ENCODE measurements at regions not wholly inside any gene's neighbourhood (a gene's known extent, or its start where the extent isn't known, plus 50 kb on each side); places are given as distances from the start of the nearest gene placed in this dataset.

- Histone ChIP-seq H3K36me3 (ENCODE audit: control insufficient read depth, insufficient read depth, low read length) (no peaks in the 10 kb centered on the region), H3K4me3 (ENCODE audit: low read length) (no peak overlapping the region), H3K4me1 (ENCODE audit: control insufficient read depth, insufficient read depth, low read length) (no peaks in the 10 kb centered on the region), H3K27ac (ENCODE audit: low read depth, low read length) (no peak overlapping the region), H3K27me3 (ENCODE audit: control insufficient read depth, insufficient read depth, low read length, poor library complexity, severe bottlenecking) (no peaks in the 10 kb centered on the region), H3K9me3 (ENCODE audit: control insufficient read depth, low read length) (no peaks in the 10 kb centered on the region), H3K9ac (ENCODE audit: extremely low read depth, low read length, poor library complexity, severe bottlenecking) (no peak overlapping the region)
- H3K4me1 Mint-ChIP-seq: no peaks in the 10 kb centered on the region
- no peaks in the 10 kb centered on the region for H3K36me3 Mint-ChIP-seq (ENCODE audit: low read depth)
- H3K27ac Mint-ChIP-seq: no peak overlapping the region
- no peak overlapping the region for H3K4me3 Mint-ChIP-seq
- no peak for TF ChIP-seq CTCF (conservative IDR thresholded peaks at IDR 0.05)
- no peaks in the 10 kb centered on the region for H3K9me3 Mint-ChIP-seq
- H3K27me3 Mint-ChIP-seq (ENCODE audit: insufficient read depth): no peaks in the 10 kb centered on the region
- WGBS, 2 experiments (ENCODE audit: insufficient coverage in 1 of 2, insufficient read length in 1 of 2): 89 to 100% methylated on average over 1 of the region's 1 CpG
- DNase-seq: no peak
Observed at GRCh38 chr6:8683204-8683603, 247.9 kb upstream of the SLC35B3 start.

DNA sequence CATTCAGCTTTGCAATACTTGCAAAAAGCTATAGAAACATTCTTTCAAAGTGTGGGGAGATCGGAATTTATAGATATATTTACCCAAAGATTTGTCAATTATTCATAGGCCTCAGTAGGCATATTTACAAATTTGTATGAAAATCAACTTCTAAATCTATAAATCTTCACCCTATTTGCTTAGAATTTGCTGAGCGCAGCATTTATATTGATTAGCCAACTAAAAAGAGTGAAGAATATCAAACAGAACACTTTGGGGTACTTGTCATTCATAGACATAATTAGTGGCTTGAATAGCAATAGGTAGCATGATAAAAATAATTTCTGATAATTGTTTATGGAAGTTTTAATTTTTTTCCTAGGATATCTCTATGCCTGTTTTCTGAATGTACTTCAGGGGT is 244.5 kb upstream of the SLC35B3 start:
- H3K4me3 Mint-ChIP-seq: no peak overlapping the region
- H3K27ac Mint-ChIP-seq: no peak overlapping the region

DNA sequence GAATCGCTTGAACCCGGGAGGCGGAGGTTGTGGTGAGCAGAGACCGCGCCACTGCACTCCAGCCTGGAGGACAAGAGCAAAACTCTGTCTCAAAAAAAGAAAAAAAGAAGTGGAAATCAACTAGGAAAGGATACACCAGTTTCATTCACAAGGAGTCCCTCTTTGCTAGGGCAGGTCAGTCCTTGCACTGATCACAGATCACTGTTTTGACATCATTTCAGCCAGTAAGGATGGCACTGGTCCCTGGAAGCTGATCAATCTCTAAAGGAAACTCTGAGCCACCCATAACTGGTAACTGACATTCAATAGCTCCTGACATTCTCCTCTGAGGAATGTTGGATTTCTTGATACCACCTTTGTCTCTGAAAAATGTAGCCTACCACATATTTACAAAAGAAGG is 243.1 kb upstream of the SLC35B3 start:
- H3K4me3 Mint-ChIP-seq: no peak overlapping the region
- Histone ChIP-seq H3K9me3 (ENCODE audit: control insufficient read depth, low read length) (no peaks in the 10 kb centered on the region), H3K4me3 (ENCODE audit: low read length) (no peak overlapping the region), H3K27ac (ENCODE audit: low read depth, low read length) (no peak overlapping the region), H3K4me1 (ENCODE audit: control insufficient read depth, insufficient read depth, low read length) (no peaks in the 10 kb centered on the region), H3K36me3 (ENCODE audit: control insufficient read depth, insufficient read depth, low read length) (no peaks in the 10 kb centered on the region), H3K27me3 (ENCODE audit: control insufficient read depth, insufficient read depth, low read length, poor library complexity, severe bottlenecking) (no peaks in the 10 kb centered on the region), H3K9ac (ENCODE audit: extremely low read depth, low read length, poor library complexity, severe bottlenecking) (no peak overlapping the region)
- no peak overlapping the region for H3K27ac Mint-ChIP-seq
- no peaks in the 10 kb centered on the region for H3K9me3 Mint-ChIP-seq
- no peak for DNase-seq
- 95 to 98% methylated on average over 5 of the region's 5 CpGs for WGBS, 2 experiments (ENCODE audit: insufficient coverage in 1 of 2, insufficient read length in 1 of 2)
- H3K27me3 Mint-ChIP-seq (ENCODE audit: insufficient read depth): no peaks in the 10 kb centered on the region
- H3K36me3 Mint-ChIP-seq (ENCODE audit: low read depth): no peaks in the 10 kb centered on the region
- no peaks in the 10 kb centered on the region for H3K4me1 Mint-ChIP-seq
- no peak for TF ChIP-seq CTCF (conservative IDR thresholded peaks at IDR 0.05)

More for the DNA sequence above, 244.5 kb upstream of the SLC35B3 start:
- no peaks in the 10 kb centered on the region for H3K9me3 ChIP-seq (ENCODE audit: control insufficient read depth, low read length)
- Mint-ChIP-seq H3K9me3 (no peaks in the 10 kb centered on the region), H3K27me3 (ENCODE audit: insufficient read depth) (no peaks in the 10 kb centered on the region), H3K4me1 (no peaks in the 10 kb centered on the region), H3K36me3 (ENCODE audit: low read depth) (no peaks in the 10 kb centered on the region)
- H3K4me3 ChIP-seq (ENCODE audit: low read length): no peak overlapping the region
- H3K36me3 ChIP-seq (ENCODE audit: control insufficient read depth, insufficient read depth, low read length): no peaks in the 10 kb centered on the region
- H3K27me3 ChIP-seq (ENCODE audit: control insufficient read depth, insufficient read depth, low read length, poor library complexity, severe bottlenecking): no peaks in the 10 kb centered on the region
- DNase-seq: no peak
- no peak overlapping the region for H3K9ac ChIP-seq (ENCODE audit: extremely low read depth, low read length, poor library complexity, severe bottlenecking)
- H3K4me1 ChIP-seq (ENCODE audit: control insufficient read depth, insufficient read depth, low read length): no peaks in the 10 kb centered on the region
- no peak overlapping the region for H3K27ac ChIP-seq (ENCODE audit: low read depth, low read length)
- 93 to 100% methylated on average over 1 of the region's 2 CpGs for WGBS, 2 experiments (ENCODE audit: insufficient coverage in 1 of 2, insufficient read length in 1 of 2)
- TF ChIP-seq CTCF (conservative IDR thresholded peaks at IDR 0.05): no peak

All from endodermal cell (in vitro differentiated cells).